GM12878 (cell line): ENCODE measurements at regions not wholly inside any gene's neighbourhood (a gene's known extent, or its start where the extent isn't known, plus 50 kb on each side); places are given as distances from the start of the nearest gene placed in this dataset.

Source experiments
- ATAC-seq: fragments of 200-7000 bp; cut with Tn5 transposase; 3 replicates; pipeline ENCODE4 v1.9.1; 2020; ENCODE audit warnings: mild to moderate bottlenecking, moderate library complexity
- BruUV-seq: library from RNA; stranded (reverse); fragments of 400-500 nt; replicated peaks from 2 replicates; lab custom pipeline; 2021; lab: Mats Ljungman, UMichigan
- CTCF ChIA-PET: fragments of 300-600 bp; sonication (Branson Sonifier 250); formaldehyde crosslinking; extraction: SDS; loops from one replicate; lab custom pipeline; 2021; ENCODE audit warnings: inconsistent platforms; lab: Yijun Ruan, JAX
- POLR2A ChIA-PET: fragments of 350-600 bp; formaldehyde crosslinking; extraction: SDS; loops from one replicate; lab custom pipeline; 2021; ENCODE audit warnings: inconsistent platforms; lab: Charles Lee
- RAD21 ChIA-PET: fragments of 300-600 bp; sonication (Branson Sonifier 250); formaldehyde crosslinking; loops from one replicate; lab custom pipeline; 2023; ENCODE audit warnings: antibody characterized with exemption; ENCODE audit not compliant: unreplicated experiment; lab: Charles Lee
- SMC1A ChIA-PET: fragments of 300-600 bp; sonication (Branson Sonifier 250); formaldehyde crosslinking; loops from one replicate; lab custom pipeline; 2023; ENCODE audit not compliant: unreplicated experiment, uncharacterized antibody; lab: Charles Lee
- DNase-seq: peaks from one replicate; pipeline ENCODE4 v3.0.0-alpha.2; 2011; ENCODE audit warnings: low read depth, low spot score
- FAIRE-seq: peaks from 3 replicates; lab custom pipeline; 2011; peaks lifted over from hg19 to GRCh38; lab: Jason Lieb, UNC
- H2AFZ ChIP-seq: 2 replicates; pipeline ENCODE4 v1.6.0; 2011; ENCODE audit warnings: low read depth, low read length, control low read depth; ENCODE audit not compliant: control insufficient read depth
- H3K27ac ChIP-seq: 2 replicates; pipeline ENCODE4 v1.5.1; 2011; ENCODE audit warnings: control low read depth; ENCODE audit not compliant: control insufficient read depth, insufficient read depth
- H3K27me3 ChIP-seq, 2 experiments: replicated peaks in 1 of 2; 2 replicates each; pipeline versions ENCODE4 v1.6.0 to v1.6.1; 2011; ENCODE audit warnings: low read length in 1 of 2; ENCODE audit not compliant: control insufficient read depth in 2 of 2, insufficient read depth in 2 of 2
- H3K36me3 ChIP-seq, 2 experiments: 2 replicates each; pipeline ENCODE4 v1.5.1; 2011; ENCODE audit warnings: low read length in 1 of 2; ENCODE audit not compliant: control insufficient read depth in 2 of 2, insufficient read depth in 2 of 2
- H3K4me1 ChIP-seq: 2 replicates; pipeline ENCODE4 v1.6.1; 2011; ENCODE audit warnings: mild to moderate bottlenecking, low read length, moderate library complexity, mixed read lengths; ENCODE audit not compliant: control insufficient read depth, insufficient read depth
- H3K4me2 ChIP-seq: 2 replicates; pipeline ENCODE4 v1.6.0; 2011; ENCODE audit warnings: control low read depth; ENCODE audit not compliant: control insufficient read depth, insufficient read depth
- H3K4me3 ChIP-seq: fragments of 200-600 bp; sonication (generic); 2 replicates; pipeline ENCODE4 v1.5.1; 2016
- H3K79me2 ChIP-seq: 2 replicates; pipeline ENCODE4 v1.6.0; 2011; ENCODE audit warnings: low read length; ENCODE audit not compliant: control insufficient read depth, insufficient read depth
- H3K9ac ChIP-seq: 2 replicates; pipeline ENCODE4 v1.8.0; 2011; ENCODE audit warnings: low read length, control low read depth, mixed read lengths; ENCODE audit not compliant: control insufficient read depth, insufficient read depth
- H3K9me3 ChIP-seq: replicated peaks from 3 replicates; pipeline ENCODE4 v1.5.1; 2011; ENCODE audit warnings: mild to moderate bottlenecking, low read length; ENCODE audit not compliant: control insufficient read depth, insufficient read depth
- H4K20me1 ChIP-seq: 2 replicates; pipeline ENCODE4 v1.6.0; 2011; ENCODE audit not compliant: control insufficient read depth, insufficient read depth
- BMI1 ChIP-seq: fragments of 450-650 bp; IDR thresholded peaks from 2 replicates; pipeline ENCODE4 v1.6.1; 2016; ENCODE audit warnings: mild to moderate bottlenecking, moderate library complexity, borderline replicate concordance
- CBX5 ChIP-seq: sonication (generic); IDR thresholded peaks from 2 replicates; pipeline ENCODE4 v1.6.1; 2016; ENCODE audit warnings: low read depth, moderate library complexity, mild to moderate bottlenecking, inconsistent platforms
- CHD4 ChIP-seq: fragments of 200-600 bp; sonication (generic); IDR thresholded peaks from 2 replicates; pipeline ENCODE4 v1.6.1; 2016; ENCODE audit warnings: mild to moderate bottlenecking
- EGR1 ChIP-seq, 2 experiments: IDR thresholded peaks; 1 replicate in 1 of 2; 2 replicates in 1 of 2; pipeline ENCODE4 v1.6.1; 2011 to 2012; ENCODE audit warnings: low read depth in 2 of 2, low read length in 2 of 2, borderline replicate concordance in 1 of 2, mild to moderate bottlenecking in 1 of 2, moderate library complexity in 1 of 2
- MEF2A ChIP-seq: IDR thresholded peaks from 2 replicates; pipeline ENCODE4 v1.6.1; 2011; ENCODE audit warnings: low read depth, mild to moderate bottlenecking, low read length, moderate library complexity; ENCODE audit not compliant: insufficient read depth
- NR2C1 ChIP-seq: fragments of 450-650 bp; IDR thresholded peaks from 2 replicates; pipeline ENCODE4 v1.6.1; 2017; ENCODE audit warnings: antibody characterized with exemption, mild to moderate bottlenecking, moderate library complexity
- RB1 ChIP-seq: fragments of 450-650 bp; formaldehyde crosslinking; IDR thresholded peaks from 2 replicates; pipeline ENCODE4 v1.6.1; 2017; ENCODE audit warnings: mild to moderate bottlenecking, borderline replicate concordance
- RELB ChIP-seq: fragments of 450-650 bp; IDR thresholded peaks from 2 replicates; pipeline ENCODE4 v1.6.1; 2017; ENCODE audit warnings: low read depth, mild to moderate bottlenecking, moderate library complexity
- SMAD5 ChIP-seq: IDR thresholded peaks from 2 replicates; pipeline ENCODE4 v1.6.1; 2016; ENCODE audit warnings: antibody characterized with exemption, low read depth
- SUPT20H ChIP-seq: IDR thresholded peaks from 2 replicates; pipeline ENCODE4 v1.6.1; 2011; ENCODE audit warnings: low read depth, mild to moderate bottlenecking, low read length, moderate library complexity, borderline replicate concordance; ENCODE audit not compliant: control insufficient read depth
- SUZ12 ChIP-seq: fragments of 200-600 bp; sonication (generic); IDR thresholded peaks from one replicate; pipeline ENCODE4 v1.6.1; 2018; ENCODE audit warnings: antibody characterized with exemption, mild to moderate bottlenecking; ENCODE audit not compliant: unreplicated experiment
- YBX1 ChIP-seq: fragments of 450-650 bp; IDR thresholded peaks from 2 replicates; pipeline ENCODE4 v1.6.1; 2016; ENCODE audit warnings: antibody characterized with exemption
- YY1 ChIP-seq: IDR thresholded peaks from 2 replicates; pipeline ENCODE4 v1.6.1; 2011; ENCODE audit warnings: low read depth, mild to moderate bottlenecking, low read length
- ZBTB4 ChIP-seq: fragments of 450-650 bp; formaldehyde crosslinking; IDR thresholded peaks from 2 replicates; pipeline ENCODE4 v1.4.0; 2022; ENCODE audit warnings: mild to moderate bottlenecking, moderate library complexity
- ZNF384 ChIP-seq: IDR thresholded peaks from 2 replicates; pipeline ENCODE4 v1.6.1; 2012; ENCODE audit warnings: low read depth, mild to moderate bottlenecking, low read length, improper control_type of control experiment, borderline replicate concordance
- WGBS: methylation state at CpG from one replicate; pipeline ENCODE4 v1.1.6; 2016; ENCODE audit warnings: low lambda C conversion rate; ENCODE audit not compliant: insufficient replicate concordance, insufficient coverage; ENCODE audit errors: missing lambda C conversion rate; 5-methylcytosine and 5-hydroxymethylcytosine counted together
- in situ Hi-C: fragments of 300-500 bp; cut with MboI; formaldehyde crosslinking; loops from 9 replicates; pipeline ENCODE4 v1.14.3; 2018; ENCODE audit warnings: mixed read lengths
- intact Hi-C: fragments of 100-400 bp; cut with micrococcal nuclease; formaldehyde crosslinking; loops from one replicate; pipeline ENCODE4 v1.14.2; 2022; ENCODE audit not compliant: unreplicated experiment

GRCh38 chr10:109624939-109625338 is 298.4 kb downstream of the XPNPEP1 start:
- FAIRE-seq = no peak
- Histone ChIP-seq H3K4me1 (no peaks in the 10 kb centered on the region), H3K36me3 (no peaks in the 10 kb centered on the region), H3K9me3 (no peaks in the 10 kb centered on the region), H3K4me2 (no peak overlapping the region), H2AFZ (no peak overlapping the region), H3K79me2 (no peaks in the 10 kb centered on the region), H3K27ac (no peak overlapping the region), H3K27me3 (no peaks in the 10 kb centered on the region), H4K20me1 (no peaks in the 10 kb centered on the region), H3K4me3 (no peak overlapping the region), H3K9ac (no peak overlapping the region)
- ATAC-seq = no peak
- no peak for TF ChIP-seq YBX1
- no peak for TF ChIP-seq RB1
- no peak for TF ChIP-seq RELB
- TF ChIP-seq NR2C1 = no peak
- TF ChIP-seq CBX5 = no peak
- ChIA-PET POLR2A (interaction anchor here (0.7 kb wide), 1 partner anchor 578 kb away, joined by 3 read pairs; no protein-coding TSS in a partner anchor), RAD21 (interaction anchor here (0.6 kb wide), 1 partner anchor 255 kb away, joined by 3 read pairs; no protein-coding TSS in a partner anchor), CTCF (no interaction called here), SMC1A (no interaction called here)
- no TSS peak for BruUV-seq
- no peak for DNase-seq
- in situ Hi-C loops (no loop called here), intact Hi-C loops (no loop called here)
- WGBS = 3% methylated on average over 2 of the region's 2 CpGs

- Histone ChIP-seq H3K9ac (no peak overlapping the region), H3K27ac (no peak overlapping the region), H3K79me2 (no peaks in the 10 kb centered on the region), H2AFZ (no peak overlapping the region), H3K4me3 (no peak overlapping the region), H3K9me3 (no peaks in the 10 kb centered on the region), H3K4me1 (no peaks in the 10 kb centered on the region), H3K4me2 (no peak overlapping the region), H4K20me1 (no peaks in the 10 kb centered on the region), H3K36me3 (no peaks in the 10 kb centered on the region), H3K27me3 (no peaks in the 10 kb centered on the region)
- FAIRE-seq (no peak), DNase-seq (no peak), ATAC-seq (no peak)
- intact Hi-C loops = no loop called here
- WGBS = 62% methylated on average over 3 of the region's 3 CpGs
- POLR2A ChIA-PET = no interaction called here
- in situ Hi-C loops = no loop called here
- BruUV-seq = no TSS peak
- CTCF ChIA-PET = no interaction called here
- SMC1A ChIA-PET = no interaction called here
- RAD21 ChIA-PET = no interaction called here
- TF ChIP-seq BMI1 = no peak
- TF ChIP-seq ZBTB4 = no peak
- no peak for TF ChIP-seq CHD4
- no peak for TF ChIP-seq EGR1 (IDR thresholded peaks at IDR 0.05; ENCODE audit: borderline replicate concordance in 1 of 2, low read depth in 2 of 2, low read length in 2 of 2)
- TF ChIP-seq ZNF384 = no peak
- TF ChIP-seq SUPT20H = no peak
- no peak for TF ChIP-seq SUZ12
- no peak for TF ChIP-seq SMAD5
- TF ChIP-seq MEF2A = no peak
- no peak for TF ChIP-seq YY1
These were observed 300.7 kb downstream of the XPNPEP1 start for GRCh38 chr10:109622566-109622965.
